H9 (cell line): ENCODE measurements at regions not wholly inside any gene's neighbourhood (a gene's known extent, or its start where the extent isn't known, plus 50 kb on each side); places are given as distances from the start of the nearest gene placed in this dataset.

Experiments used
- DNase-seq: peaks from one replicate; pipeline ENCODE4 v3.0.0-alpha.2; 2017
- H2AFZ ChIP-seq: one replicate; pipeline ENCODE4 v1.6.1; 2013; ENCODE audit warnings: mild to moderate bottlenecking, low read length, control low read depth, moderate library complexity
- H2AK5ac ChIP-seq: 2 replicates; pipeline ENCODE4 v1.6.1; 2013; ENCODE audit warnings: low read length, control low read depth, mixed read lengths; ENCODE audit not compliant: insufficient read length
- H2BK120ac ChIP-seq: one replicate; pipeline ENCODE4 v1.6.1; 2013; ENCODE audit warnings: low read depth, mild to moderate bottlenecking, low read length, control low read depth, inconsistent platforms; ENCODE audit not compliant: poor library complexity, severe bottlenecking
- H2BK12ac ChIP-seq: 2 replicates; pipeline ENCODE4 v1.6.1; 2013; ENCODE audit warnings: low read length, control low read depth, mixed read lengths, low read depth; ENCODE audit not compliant: insufficient read length
- H2BK15ac ChIP-seq: 2 replicates; pipeline ENCODE4 v1.6.1; 2013; ENCODE audit warnings: low read depth, low read length, control low read depth
- H2BK20ac ChIP-seq: one replicate; pipeline ENCODE4 v1.6.1; 2013; ENCODE audit warnings: low read depth, mild to moderate bottlenecking, low read length, control low read depth, inconsistent platforms; ENCODE audit not compliant: poor library complexity, severe bottlenecking
- H2BK5ac ChIP-seq: 2 replicates; pipeline ENCODE4 v1.6.1; 2013; ENCODE audit warnings: low read length, control low read depth, mixed read lengths; ENCODE audit not compliant: insufficient read length
- H3K14ac ChIP-seq: 2 replicates; pipeline ENCODE4 v1.6.1; 2013; ENCODE audit warnings: low read length, control low read depth; ENCODE audit not compliant: insufficient read depth
- H3K18ac ChIP-seq: 2 replicates; pipeline ENCODE4 v1.6.1; 2013; ENCODE audit warnings: low read depth, mild to moderate bottlenecking, mixed read lengths, low read length, control low read depth; ENCODE audit not compliant: insufficient read length
- H3K23ac ChIP-seq: 2 replicates; pipeline ENCODE4 v1.6.1; 2013; ENCODE audit warnings: low read length, control low read depth, mixed read lengths, low read depth; ENCODE audit not compliant: insufficient read length
- H3K23me2 ChIP-seq: 2 replicates; pipeline ENCODE4 v1.6.1; 2013; ENCODE audit warnings: low read depth, mild to moderate bottlenecking, mixed read lengths, low read length, control low read depth; ENCODE audit not compliant: insufficient read length, poor library complexity, severe bottlenecking
- H3K27ac ChIP-seq: 2 replicates; pipeline ENCODE4 v1.5.1; 2013; ENCODE audit warnings: low read length, control low read depth, mixed read lengths, low read depth; ENCODE audit not compliant: insufficient read length
- H3K27me3 ChIP-seq: 2 replicates; pipeline ENCODE4 v1.6.1; 2013; ENCODE audit warnings: low read length, control low read depth, inconsistent platforms; ENCODE audit not compliant: insufficient read depth
- H3K4ac ChIP-seq: 2 replicates; pipeline ENCODE4 v1.6.1; 2013; ENCODE audit warnings: low read depth, mild to moderate bottlenecking, control low read depth, inconsistent platforms, low read length, moderate library complexity
- H3K4me1 ChIP-seq: 2 replicates; pipeline ENCODE4 v1.6.1; 2013; ENCODE audit warnings: low read length, control low read depth, inconsistent platforms; ENCODE audit not compliant: insufficient read depth
- H3K4me2 ChIP-seq: 2 replicates; pipeline ENCODE4 v1.6.1; 2013; ENCODE audit warnings: low read length, control low read depth, mixed read lengths; ENCODE audit not compliant: insufficient read length, insufficient read depth
- H3K56ac ChIP-seq: 2 replicates; pipeline ENCODE4 v1.6.1; 2013; ENCODE audit warnings: low read depth, mild to moderate bottlenecking, mixed read lengths, low read length, control low read depth; ENCODE audit not compliant: insufficient read length
- H3K79me1 ChIP-seq: 2 replicates; pipeline ENCODE4 v1.6.1; 2013; ENCODE audit warnings: low read depth, mild to moderate bottlenecking, moderate library complexity, low read length, control low read depth, inconsistent platforms; ENCODE audit not compliant: insufficient read depth, poor library complexity, severe bottlenecking
- H3K79me2 ChIP-seq: 2 replicates; pipeline ENCODE4 v1.6.1; 2013; ENCODE audit warnings: low read length, control low read depth, inconsistent platforms; ENCODE audit not compliant: insufficient read depth
- H3K9ac ChIP-seq: 2 replicates; pipeline ENCODE4 v1.6.1; 2013; ENCODE audit warnings: low read length, control low read depth, mixed read lengths; ENCODE audit not compliant: insufficient read length; ENCODE audit errors: extremely low read depth
- H3K9me3 ChIP-seq: one replicate; pipeline ENCODE4 v1.6.1; 2013; ENCODE audit warnings: low read depth, low read length, inconsistent platforms; ENCODE audit not compliant: control insufficient read depth
- H3T11ph ChIP-seq: one replicate; pipeline ENCODE4 v1.6.1; 2013; ENCODE audit warnings: mild to moderate bottlenecking, low read length, control low read depth, inconsistent platforms
- H4K20me1 ChIP-seq: one replicate; pipeline ENCODE4 v1.6.1; 2013; ENCODE audit not compliant: control insufficient read depth, insufficient read length, insufficient read depth
- H4K5ac ChIP-seq: 2 replicates; pipeline ENCODE4 v1.6.1; 2013; ENCODE audit warnings: low read depth, mild to moderate bottlenecking, mixed read lengths, low read length, control low read depth; ENCODE audit not compliant: insufficient read length
- H4K8ac ChIP-seq: replicated peaks from 2 replicates; pipeline ENCODE4 v1.6.1; 2013; ENCODE audit warnings: low read length, control low read depth, mixed read lengths, low read depth; ENCODE audit not compliant: insufficient read length
- H4K91ac ChIP-seq: 2 replicates; pipeline ENCODE4 v1.6.1; 2013; ENCODE audit warnings: low read depth, mild to moderate bottlenecking, moderate library complexity, mixed read lengths, low read length, control low read depth; ENCODE audit not compliant: insufficient read length
- H3K27ac Mint-ChIP-seq, 3 experiments: 2 replicates in 2 of 3; 3 replicates in 1 of 3; pipeline ENCODE4 v1.8.0; 2020 to 2021; ENCODE audit warnings: mixed read lengths in 3 of 3, mild to moderate bottlenecking in 1 of 3, moderate library complexity in 1 of 3
- H3K27me3 Mint-ChIP-seq: 2 replicates; pipeline ENCODE4 v1.8.0; 2021; ENCODE audit warnings: low read depth, mild to moderate bottlenecking, moderate library complexity, mixed read lengths
- H3K36me3 Mint-ChIP-seq, 3 experiments: 2 replicates in 2 of 3; 3 replicates in 1 of 3; pipeline ENCODE4 v1.8.0; 2020 to 2021; ENCODE audit warnings: low read depth in 3 of 3, mixed read lengths in 3 of 3; ENCODE audit not compliant: insufficient read depth in 1 of 3
- H3K4me1 Mint-ChIP-seq, 2 experiments: 2 replicates each; pipeline ENCODE4 v1.8.0; 2020; ENCODE audit warnings: mixed read lengths in 2 of 2
- H3K4me3 Mint-ChIP-seq, 2 experiments: 2 replicates in 1 of 2; 3 replicates in 1 of 2; pipeline ENCODE4 v1.8.0; 2020 to 2021; ENCODE audit warnings: mild to moderate bottlenecking in 2 of 2, mixed read lengths in 2 of 2, moderate library complexity in 1 of 2
- H3K9me3 Mint-ChIP-seq, 2 experiments: 2 replicates in 1 of 2; 3 replicates in 1 of 2; pipeline ENCODE4 v1.8.0; 2020; ENCODE audit warnings: mild to moderate bottlenecking in 2 of 2, mixed read lengths in 2 of 2, moderate library complexity in 1 of 2
- WGBS: extraction: QIAGEN DNeasy Blood & Tissue Kit; methylation state at CpG from one replicate; pipeline ENCODE4 v1.1.7; 2013; ENCODE audit warnings: missing lambda C conversion rate, low lambda C conversion rate, mixed read lengths; ENCODE audit not compliant: insufficient read length; ENCODE audit errors: extremely low coverage; 5-methylcytosine and 5-hydroxymethylcytosine counted together
- TF ChIP-seq, protein P1 (sequence below): fragments of 200-600 bp; sonication (generic); conservative IDR thresholded peaks from 3 replicates; pipeline ENCODE4 v1.8.0; 2021; ENCODE audit warnings: antibody characterized with exemption, mild to moderate bottlenecking

DNA sequence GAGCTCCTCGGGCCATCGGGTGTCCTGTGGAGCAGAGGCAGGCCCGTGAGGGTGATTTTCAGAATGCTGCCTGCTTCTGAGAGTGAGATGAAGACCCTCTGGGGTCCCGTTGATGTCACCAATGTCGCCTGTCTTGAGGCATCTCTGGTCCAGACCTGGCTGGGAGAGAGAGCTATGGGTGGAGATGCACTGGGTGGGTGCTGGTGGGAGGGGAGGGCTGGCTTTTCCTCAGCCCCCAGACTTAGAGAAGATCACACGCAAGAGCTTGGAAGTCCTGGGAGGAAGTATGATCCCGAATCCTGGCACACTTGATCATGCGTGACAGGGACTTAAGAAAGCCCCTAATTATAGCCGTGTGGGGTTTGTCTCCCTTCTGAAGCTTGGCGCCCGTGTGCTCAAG lies 103.2 kb upstream of the CD93 start:
- Histone ChIP-seq H2AFZ (no peak overlapping the region), H3K4me2 (no peak overlapping the region), H3K79me1 (no peaks in the 10 kb centered on the region), H3K4me1 (no peaks in the 10 kb centered on the region), H3K27me3 (no peaks in the 10 kb centered on the region), H2AK5ac (no peak overlapping the region), H3K14ac (no peak overlapping the region), H4K20me1 (no peaks in the 10 kb centered on the region), H2BK5ac (no peak overlapping the region), H3K27ac (no peak overlapping the region), H3K9me3 (no peaks in the 10 kb centered on the region), H4K8ac (no peak overlapping the region), H2BK20ac (no peak overlapping the region), H3K23ac (no peak overlapping the region), H3K56ac (no peak overlapping the region), H3K23me2 (no peaks in the 10 kb centered on the region), H2BK12ac (no peak overlapping the region), H3K4ac (no peak overlapping the region), H3K9ac (no peak overlapping the region), H3K79me2 (no peaks in the 10 kb centered on the region), H2BK15ac (no peak overlapping the region), H4K5ac (no peak overlapping the region), H3T11ph (no peak overlapping the region), H3K18ac (no peak overlapping the region), H4K91ac (no peak overlapping the region), H2BK120ac (no peak overlapping the region)
- no peak overlapping the region for H3K27ac Mint-ChIP-seq
- H3K4me1 Mint-ChIP-seq = no peaks in the 10 kb centered on the region
- H3K9me3 Mint-ChIP-seq = peaks cover 3 to 10% of the 10 kb centered on the region in 2 experiments; a peak in 3 of 5 replicates
- peaks cover 4% of the 10 kb centered on the region for H3K27me3 Mint-ChIP-seq
- TF ChIP-seq, protein P1, sequence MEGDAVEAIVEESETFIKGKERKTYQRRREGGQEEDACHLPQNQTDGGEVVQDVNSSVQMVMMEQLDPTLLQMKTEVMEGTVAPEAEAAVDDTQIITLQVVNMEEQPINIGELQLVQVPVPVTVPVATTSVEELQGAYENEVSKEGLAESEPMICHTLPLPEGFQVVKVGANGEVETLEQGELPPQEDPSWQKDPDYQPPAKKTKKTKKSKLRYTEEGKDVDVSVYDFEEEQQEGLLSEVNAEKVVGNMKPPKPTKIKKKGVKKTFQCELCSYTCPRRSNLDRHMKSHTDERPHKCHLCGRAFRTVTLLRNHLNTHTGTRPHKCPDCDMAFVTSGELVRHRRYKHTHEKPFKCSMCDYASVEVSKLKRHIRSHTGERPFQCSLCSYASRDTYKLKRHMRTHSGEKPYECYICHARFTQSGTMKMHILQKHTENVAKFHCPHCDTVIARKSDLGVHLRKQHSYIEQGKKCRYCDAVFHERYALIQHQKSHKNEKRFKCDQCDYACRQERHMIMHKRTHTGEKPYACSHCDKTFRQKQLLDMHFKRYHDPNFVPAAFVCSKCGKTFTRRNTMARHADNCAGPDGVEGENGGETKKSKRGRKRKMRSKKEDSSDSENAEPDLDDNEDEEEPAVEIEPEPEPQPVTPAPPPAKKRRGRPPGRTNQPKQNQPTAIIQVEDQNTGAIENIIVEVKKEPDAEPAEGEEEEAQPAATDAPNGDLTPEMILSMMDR = no peak
- DNase-seq = no peak
- H3K4me3 Mint-ChIP-seq = no peak overlapping the region
- no peaks in the 10 kb centered on the region; a peak in 1 of 7 replicates for H3K36me3 Mint-ChIP-seq
- no CpG with 5 or more reads among the region's 11 CpGs for WGBS
